ENCODE measurements at regions not wholly inside any gene's neighbourhood (a gene's known extent, or its start where the extent isn't known, plus 50 kb on each side); places are given as distances from the start of the nearest gene placed in this dataset.

- no peaks in the 10 kb centered on the region for H4K20me1 ChIP-seq (ENCODE audit: insufficient read depth, low read length)
- ChIA-PET POLR2A (no interaction called here), CTCF (ENCODE audit: unreplicated experiment) (no interaction called here)
- H3K4me3 ChIP-seq (ENCODE audit: low read depth, low read length, poor library complexity, severe bottlenecking) = no peak overlapping the region
- BruUV-seq (replicated peaks) = no TSS peak
- H3K36me3 ChIP-seq (ENCODE audit: insufficient read depth, low read length) = no peaks in the 10 kb centered on the region
- intact Hi-C loops (cut with micrococcal nuclease; ENCODE audit: unreplicated experiment) = no loop called here
- no peak for DNase-seq (ENCODE audit: low spot score)
- H3K9me2 ChIP-seq (ENCODE audit: insufficient read depth, low read length) = no peaks in the 10 kb centered on the region
- no peaks in the 10 kb centered on the region for H3K79me2 ChIP-seq (ENCODE audit: insufficient read depth, low read depth, low read length)
- peaks cover 12% of the 10 kb centered on the region; the same call in 1 of the 2 replicates for H3K9me3 ChIP-seq (ENCODE audit: low read length)
- H3K4me2 ChIP-seq (ENCODE audit: low read length) = no peak overlapping the region
- no peak overlapping the region for H3K27ac ChIP-seq (ENCODE audit: low read depth, low read length, poor library complexity, severe bottlenecking)
- H2AFZ ChIP-seq (ENCODE audit: low read length) = no peak overlapping the region
- TF ChIP-seq EZH2phosphoT487 (IDR thresholded peaks at IDR 0.05; ENCODE audit: borderline replicate concordance, low read depth, low read length) (no peak), CTCF (conservative IDR thresholded peaks at IDR 0.05; ENCODE audit: low read length) (no peak)
- H3K4me1 ChIP-seq (ENCODE audit: insufficient read depth, low read length, poor library complexity, severe bottlenecking) = no peaks in the 10 kb centered on the region
Measured at GRCh38 chr13:30844548-30845296, 61.3 kb upstream of the MEDAG start.

- intact Hi-C loops (cut with micrococcal nuclease; ENCODE audit: unreplicated experiment) = no loop called here
Measured at GRCh38 chr13:30845297-30846214, 60.5 kb upstream of the MEDAG start.

More at GRCh38 chr13:30845297-30846214, 60.5 kb upstream of the MEDAG start:
- no peak for DNase-seq (ENCODE audit: low spot score)
- Histone ChIP-seq H3K4me2 (ENCODE audit: low read length) (no peak overlapping the region), H4K20me1 (ENCODE audit: insufficient read depth, low read length) (no peaks in the 10 kb centered on the region), H3K9me2 (ENCODE audit: insufficient read depth, low read length) (no peaks in the 10 kb centered on the region), H2AFZ (ENCODE audit: low read length) (no peak overlapping the region), H3K9me3 (ENCODE audit: low read length) (peaks cover 12% of the 10 kb centered on the region; the same call in 1 of the 2 replicates), H3K4me1 (ENCODE audit: insufficient read depth, low read length, poor library complexity, severe bottlenecking) (no peaks in the 10 kb centered on the region), H3K4me3 (ENCODE audit: low read depth, low read length, poor library complexity, severe bottlenecking) (no peak overlapping the region), H3K79me2 (ENCODE audit: insufficient read depth, low read depth, low read length) (no peaks in the 10 kb centered on the region), H3K36me3 (ENCODE audit: insufficient read depth, low read length) (no peaks in the 10 kb centered on the region), H3K27ac (ENCODE audit: low read depth, low read length, poor library complexity, severe bottlenecking) (no peak overlapping the region)
- CTCF ChIA-PET (ENCODE audit: unreplicated experiment) = no interaction called here
- BruUV-seq (replicated peaks) = no TSS peak
- TF ChIP-seq CTCF (conservative IDR thresholded peaks at IDR 0.05; ENCODE audit: low read length) (no peak), EZH2phosphoT487 (IDR thresholded peaks at IDR 0.05; ENCODE audit: borderline replicate concordance, low read depth, low read length) (no peak)
- POLR2A ChIA-PET = interaction anchor here (0.7 kb wide), 1 partner anchor 20 kb away, joined by 4 read pairs; no protein-coding TSS in a partner anchor
